Endothelial cell of umbilical vein (primary cell): ENCODE measurements at regions not wholly inside any gene's neighbourhood (a gene's known extent, or its start where the extent isn't known, plus 50 kb on each side); places are given as distances from the start of the nearest gene placed in this dataset.

Experiments used
- BruUV-seq: library from RNA; stranded (reverse); fragments of 400-500 nt; replicated peaks from 2 replicates; lab custom pipeline; 2021; lab: Mats Ljungman, UMichigan
- CTCF ChIA-PET: fragments of 300-600, 350-600 bp; sonication (Branson Sonifier 250); formaldehyde crosslinking; loops from one replicate; lab custom pipeline; 2021; ENCODE audit warnings: antibody characterized with exemption, inconsistent platforms; lab: Charles Lee
- POLR2A ChIA-PET: fragments of 300-600, 350-600 bp; sonication (Branson Sonifier 250); formaldehyde crosslinking; loops from one replicate; lab custom pipeline; 2021; ENCODE audit warnings: antibody characterized with exemption, inconsistent platforms; lab: Charles Lee
- DNase-seq: peaks from one replicate; pipeline ENCODE4 v3.0.0-alpha.2; 2011; ENCODE audit warnings: low read depth, low spot score
- FAIRE-seq: peaks from 2 replicates; lab custom pipeline; 2011; peaks lifted over from hg19 to GRCh38; lab: Jason Lieb, UNC
- H2AFZ ChIP-seq: 2 replicates; pipeline ENCODE4 v1.6.0; 2012; ENCODE audit warnings: low read depth, low read length, control low read depth, inconsistent platforms
- H3K27ac ChIP-seq: 2 replicates; pipeline ENCODE4 v1.5.1; 2011; ENCODE audit warnings: low read depth, mild to moderate bottlenecking, control low read depth, low read length, moderate library complexity; ENCODE audit not compliant: insufficient read depth
- H3K27me3 ChIP-seq, 2 experiments: 2 replicates each; pipeline versions ENCODE4 v1.6.0 to v1.6.1; 2011; ENCODE audit warnings: low read length in 2 of 2, mixed read lengths in 1 of 2; ENCODE audit not compliant: control insufficient read depth in 2 of 2, insufficient read depth in 2 of 2
- H3K36me3 ChIP-seq, 2 experiments: 2 replicates in 1 of 2; 3 replicates in 1 of 2; pipeline ENCODE4 v1.5.1; 2011; ENCODE audit warnings: low read length in 2 of 2, mild to moderate bottlenecking in 1 of 2, moderate library complexity in 1 of 2; ENCODE audit not compliant: control insufficient read depth in 2 of 2, insufficient read depth in 2 of 2; ENCODE audit errors: extremely low read depth in 1 of 2
- H3K4me1 ChIP-seq: 3 replicates; pipeline ENCODE4 v1.5.1; 2011; ENCODE audit warnings: mild to moderate bottlenecking, low read length; ENCODE audit not compliant: control insufficient read depth, insufficient read depth; ENCODE audit errors: extremely low read depth
- H3K4me2 ChIP-seq: 2 replicates; pipeline ENCODE4 v1.6.1; 2011; ENCODE audit warnings: low read length, control low read depth, mixed read lengths; ENCODE audit not compliant: insufficient read depth
- H3K4me3 ChIP-seq, 3 experiments: fragments of 200-600 bp in 1 of 3; sonication (generic), shearing (Covaris generic) in 1 of 3; replicated peaks in 1 of 3; 2 replicates each; pipeline ENCODE4 v1.5.1; 2011 to 2016; ENCODE audit warnings: control low read depth in 3 of 3, low read length in 3 of 3, mild to moderate bottlenecking in 2 of 3, inconsistent platforms in 1 of 3, low read depth in 1 of 3, moderate library complexity in 1 of 3; ENCODE audit not compliant: insufficient read depth in 1 of 3
- H3K79me2 ChIP-seq: 2 replicates; pipeline ENCODE4 v1.6.0; 2012; ENCODE audit warnings: low read length, inconsistent platforms; ENCODE audit not compliant: control insufficient read depth, insufficient read depth
- H3K9ac ChIP-seq: replicated peaks from 2 replicates; pipeline ENCODE3; 2011; ENCODE audit warnings: low read length, control low read depth; ENCODE audit not compliant: insufficient read depth; ENCODE audit errors: extremely low read depth
- H3K9me1 ChIP-seq: replicated peaks from 3 replicates; pipeline ENCODE4 v1.6.0; 2011; ENCODE audit warnings: mild to moderate bottlenecking, low read length; ENCODE audit not compliant: control insufficient read depth, insufficient read depth; ENCODE audit errors: extremely low read depth
- H3K9me3 ChIP-seq: replicated peaks from 2 replicates; pipeline ENCODE4 v1.5.1; 2012; ENCODE audit warnings: low read length, inconsistent platforms; ENCODE audit not compliant: control insufficient read depth, insufficient read depth
- H4K20me1 ChIP-seq: replicated peaks from 2 replicates; pipeline ENCODE3; 2011; ENCODE audit warnings: mild to moderate bottlenecking, low read length; ENCODE audit not compliant: control insufficient read depth, insufficient read depth; ENCODE audit errors: extremely low read depth
- EZH2 ChIP-seq: IDR thresholded peaks from 2 replicates; pipeline ENCODE4 v1.6.1; 2012; ENCODE audit warnings: borderline replicate concordance, low read depth, mild to moderate bottlenecking, moderate library complexity, low read length, inconsistent platforms; ENCODE audit not compliant: severe bottlenecking
- FOS ChIP-seq: IDR thresholded peaks from 2 replicates; pipeline ENCODE4 v1.6.1; 2011; ENCODE audit warnings: mild to moderate bottlenecking, low read length, moderate library complexity, borderline replicate concordance; ENCODE audit not compliant: insufficient read depth
- GATA2 ChIP-seq: IDR thresholded peaks from 2 replicates; pipeline ENCODE4 v1.7.0; 2011; ENCODE audit warnings: low read depth, mild to moderate bottlenecking, moderate library complexity, mixed read lengths, low read length; ENCODE audit not compliant: insufficient read length, insufficient read depth
- JUN ChIP-seq: IDR thresholded peaks from 2 replicates; pipeline ENCODE4 v1.6.1; 2011; ENCODE audit warnings: borderline replicate concordance, low read depth; ENCODE audit not compliant: insufficient read length, insufficient read depth
- MYC ChIP-seq: IDR thresholded peaks from one replicate; pipeline ENCODE4 v1.6.1; 2011; ENCODE audit warnings: mild to moderate bottlenecking, low read depth, low read length
- POLR2A ChIP-seq: IDR thresholded peaks from 2 replicates; pipeline ENCODE4 v1.6.1; 2012; ENCODE audit warnings: low read depth, mild to moderate bottlenecking, control low read depth, low read length
- POLR2AphosphoS5 ChIP-seq: IDR thresholded peaks from 2 replicates; pipeline ENCODE4 v1.6.1; 2012; ENCODE audit warnings: low read depth, mild to moderate bottlenecking, control low read depth, low read length, moderate library complexity; ENCODE audit not compliant: insufficient read depth
- dilution Hi-C: fragments of 300-500 bp; cut with MboI; formaldehyde crosslinking; loops from one replicate; pipeline ENCODE4 v1.15.0; 2019; ENCODE audit warnings: low sequenced_read_pairs; ENCODE audit not compliant: extremely low pct_ligation_motif_present
- intact Hi-C: fragments of 100-400 bp; cut with micrococcal nuclease; formaldehyde crosslinking; loops from one replicate; pipeline ENCODE4 v1.10.0; 2022
- TF ChIP-seq, protein P1 (sequence below), 2 donors: IDR thresholded peaks; 1 replicate in 1 of 2; 2 replicates in 1 of 2; pipeline ENCODE4 v1.5.1; 2011; ENCODE audit warnings: low read length in 2 of 2, mild to moderate bottlenecking in 2 of 2, moderate library complexity in 2 of 2, control low read depth in 1 of 2, inconsistent platforms in 1 of 2, low read depth in 1 of 2; ENCODE audit not compliant: insufficient read depth in 1 of 2; ENCODE audit errors: extremely low read depth in 1 of 2
- TF ChIP-seq, protein P2 (sequence below): IDR thresholded peaks from 2 replicates; pipeline ENCODE4 v1.6.1; 2011; ENCODE audit not compliant: insufficient read depth, insufficient read length

DNA sequence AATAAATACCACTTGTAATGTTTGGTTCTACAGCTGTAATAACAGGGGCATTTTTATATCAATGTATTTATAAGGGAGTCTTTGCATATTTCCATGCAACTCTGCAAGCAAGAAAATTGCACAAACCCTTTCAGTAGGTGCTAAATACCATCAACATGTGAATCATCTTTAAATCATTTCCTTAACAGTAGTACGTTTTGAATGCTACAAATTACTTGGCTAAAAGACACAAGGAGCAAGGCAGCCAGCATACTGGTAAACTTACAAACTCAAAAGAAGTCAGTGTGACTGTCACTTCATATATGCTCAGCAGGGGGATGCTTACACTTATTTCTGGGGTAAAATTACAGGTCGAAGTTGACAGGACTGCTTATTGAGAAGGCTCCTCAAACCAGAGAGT, 402.4 kb downstream of the EFNB2 start:
- no TSS peak for BruUV-seq
- dilution Hi-C loops, result no loop called here

More for the DNA sequence above, 402.4 kb downstream of the EFNB2 start:
- Histone ChIP-seq H3K36me3 (no peaks in the 10 kb centered on the region), H3K79me2 (no peaks in the 10 kb centered on the region), H3K27ac (peak overlapping the region; percentile 15), H3K9ac (no peak overlapping the region), H3K9me1 (no peaks in the 10 kb centered on the region), H3K4me2 (no peak overlapping the region), H3K4me3 (no peak overlapping the region), H3K9me3 (no peaks in the 10 kb centered on the region), H2AFZ (no peak overlapping the region), H3K4me1 (peaks cover 14% of the 10 kb centered on the region), H4K20me1 (no peaks in the 10 kb centered on the region), H3K27me3 (no peaks in the 10 kb centered on the region)
- ChIA-PET CTCF (interaction anchor here (1.0 to 1.1 kb wide), 3 partner anchors 10 to 17 kb away, joined by 3 read pairs; no protein-coding TSS in a partner anchor), POLR2A (no interaction called here)
- FAIRE-seq, result peak; percentile 89
- TF ChIP-seq, protein P1, sequence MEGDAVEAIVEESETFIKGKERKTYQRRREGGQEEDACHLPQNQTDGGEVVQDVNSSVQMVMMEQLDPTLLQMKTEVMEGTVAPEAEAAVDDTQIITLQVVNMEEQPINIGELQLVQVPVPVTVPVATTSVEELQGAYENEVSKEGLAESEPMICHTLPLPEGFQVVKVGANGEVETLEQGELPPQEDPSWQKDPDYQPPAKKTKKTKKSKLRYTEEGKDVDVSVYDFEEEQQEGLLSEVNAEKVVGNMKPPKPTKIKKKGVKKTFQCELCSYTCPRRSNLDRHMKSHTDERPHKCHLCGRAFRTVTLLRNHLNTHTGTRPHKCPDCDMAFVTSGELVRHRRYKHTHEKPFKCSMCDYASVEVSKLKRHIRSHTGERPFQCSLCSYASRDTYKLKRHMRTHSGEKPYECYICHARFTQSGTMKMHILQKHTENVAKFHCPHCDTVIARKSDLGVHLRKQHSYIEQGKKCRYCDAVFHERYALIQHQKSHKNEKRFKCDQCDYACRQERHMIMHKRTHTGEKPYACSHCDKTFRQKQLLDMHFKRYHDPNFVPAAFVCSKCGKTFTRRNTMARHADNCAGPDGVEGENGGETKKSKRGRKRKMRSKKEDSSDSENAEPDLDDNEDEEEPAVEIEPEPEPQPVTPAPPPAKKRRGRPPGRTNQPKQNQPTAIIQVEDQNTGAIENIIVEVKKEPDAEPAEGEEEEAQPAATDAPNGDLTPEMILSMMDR (IDR thresholded peaks at IDR 0.05; ENCODE audit: extremely low read depth in 1 of 2, insufficient read depth in 1 of 2, low read depth in 1 of 2, low read length in 2 of 2), result no peak
- TF ChIP-seq EZH2 (no peak), POLR2A (no peak), FOS (peak; percentile 70), GATA2 (no peak), MYC (no peak), POLR2AphosphoS5 (no peak), JUN (peak; percentile 59)
- TF ChIP-seq, protein P2, sequence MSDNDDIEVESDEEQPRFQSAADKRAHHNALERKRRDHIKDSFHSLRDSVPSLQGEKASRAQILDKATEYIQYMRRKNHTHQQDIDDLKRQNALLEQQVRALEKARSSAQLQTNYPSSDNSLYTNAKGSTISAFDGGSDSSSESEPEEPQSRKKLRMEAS, result no peak
- peak; percentile 77 for DNase-seq
- intact Hi-C loops, result loop anchor here (1.0 kb wide), 1 partner anchor 12 kb away; no protein-coding TSS in a partner anchor
